Muscle of arm (tissue), 1 donor: ENCODE measurements at regions not wholly inside any gene's neighbourhood (a gene's known extent, or its start where the extent isn't known, plus 50 kb on each side); places are given as distances from the start of the nearest gene placed in this dataset.

Source experiments
- DNase-seq: peaks from one replicate; pipeline ENCODE4 v3.0.0-alpha.2; 2013

DNA sequence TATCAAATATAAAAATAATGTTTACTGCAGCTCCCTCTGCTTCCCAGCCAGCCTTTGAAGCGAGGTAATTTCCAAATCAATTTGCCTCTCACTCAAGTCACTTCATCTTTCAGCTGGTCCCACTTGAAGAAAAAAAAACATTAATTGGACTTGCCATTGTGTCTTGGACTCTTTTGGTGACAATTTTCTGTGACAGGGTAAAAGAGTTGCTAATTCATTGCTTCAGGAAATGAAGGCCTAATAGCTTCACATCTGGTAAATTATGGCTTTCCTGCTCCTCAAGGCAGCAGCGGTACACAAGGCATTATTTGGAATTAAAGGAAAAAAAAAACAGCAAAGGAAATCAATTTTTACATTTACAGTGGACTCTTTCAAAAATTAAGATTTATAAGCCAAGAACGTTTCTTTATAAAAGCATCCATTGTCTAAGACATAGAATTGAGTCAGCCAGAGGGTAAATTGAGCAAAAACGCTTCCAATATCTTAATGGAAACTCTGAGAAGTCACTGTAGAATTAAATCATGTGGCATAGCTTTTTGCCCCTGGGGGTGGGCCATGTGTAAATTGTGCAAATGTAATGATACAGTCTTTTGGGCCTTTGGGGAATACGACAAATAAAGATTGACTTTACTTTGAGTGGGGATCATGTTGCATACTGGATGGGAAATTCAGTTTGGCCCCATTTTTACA lies 102.5 kb downstream of the LYPLAL1 start:
- no peak for DNase-seq

DNA sequence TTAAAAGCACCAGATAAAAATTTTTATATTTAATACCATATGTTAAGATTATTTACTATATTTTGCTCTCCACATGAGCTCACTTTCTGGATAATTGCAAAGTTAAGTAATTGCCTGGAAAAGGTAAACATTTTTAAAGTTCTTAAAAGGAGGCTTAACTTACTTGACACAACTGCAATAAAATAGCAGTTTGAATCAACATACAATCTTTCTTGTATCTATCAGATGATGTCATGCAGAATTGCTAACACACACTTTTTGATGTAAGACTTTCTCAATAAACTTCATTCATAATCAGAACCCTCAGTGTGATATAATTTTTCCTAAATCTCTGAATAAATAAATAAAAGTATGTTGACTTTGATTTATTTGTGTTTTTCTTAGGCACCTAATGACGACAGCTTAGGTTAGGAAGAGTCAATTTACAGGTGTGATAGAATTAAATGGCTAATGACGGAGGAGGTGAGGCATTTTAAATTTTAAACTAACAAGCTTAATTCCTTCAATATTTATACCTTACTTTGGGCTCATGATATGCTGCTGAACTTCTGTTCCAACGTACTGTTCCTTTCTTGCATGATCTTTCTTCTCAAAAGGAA lies 99.5 kb downstream of the LYPLAL1 start:
- no peak for DNase-seq

GRCh38 chr1:219271818-219272535 lies 98.3 kb downstream of the LYPLAL1 start:
- DNase-seq, result peak; percentile 34

DNA sequence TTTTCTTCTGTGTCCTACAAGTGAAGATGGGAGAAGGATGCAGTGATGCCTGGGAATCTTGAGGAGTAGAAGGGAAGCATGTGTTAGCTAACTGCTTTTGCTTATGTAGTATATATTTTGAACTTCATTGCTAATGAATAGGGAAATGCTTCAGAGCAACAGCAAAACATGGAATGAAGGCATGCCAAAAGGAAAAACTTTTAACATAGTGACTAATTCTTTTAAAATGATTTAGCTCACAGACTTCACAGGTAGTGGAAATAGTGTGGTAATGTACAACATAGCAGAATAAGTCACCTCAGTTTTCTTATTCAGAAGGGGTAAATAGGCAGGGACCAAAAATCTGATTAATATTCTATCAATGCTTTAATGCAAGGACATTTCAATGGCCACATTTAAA lies 95.5 kb downstream of the LYPLAL1 start:
- DNase-seq, result no peak

DNA sequence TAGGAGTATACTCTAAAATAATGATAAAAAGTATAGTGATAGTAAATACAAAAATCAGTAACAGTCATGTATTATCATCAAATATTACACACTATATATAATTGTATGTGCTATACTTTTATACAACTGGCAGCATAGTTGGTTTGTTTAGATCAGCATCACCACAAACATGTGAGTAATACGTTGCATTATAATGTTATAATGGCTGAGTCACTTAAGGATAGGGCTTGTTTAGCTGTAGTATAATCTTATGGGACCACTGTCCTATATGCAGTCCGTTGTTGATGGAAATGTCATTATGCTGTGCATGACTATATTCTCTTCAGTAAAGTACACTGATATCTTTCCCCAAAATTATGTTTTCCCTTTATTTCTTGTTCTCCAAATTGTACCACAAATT lies 92.8 kb downstream of the LYPLAL1 start:
- no peak for DNase-seq

GRCh38 chr1:219265026-219265515 lies 91.4 kb downstream of the LYPLAL1 start:
- DNase-seq, result no peak

GRCh38 chr1:219264561-219264960 lies 90.9 kb downstream of the LYPLAL1 start:
- no peak for DNase-seq
